Neural progenitor cell (in vitro differentiated cells): ENCODE measurements at regions not wholly inside any gene's neighbourhood (a gene's known extent, or its start where the extent isn't known, plus 50 kb on each side); places are given as distances from the start of the nearest gene placed in this dataset.

Experiments
- DNase-seq: peaks from one replicate; pipeline ENCODE4 v3.0.0-alpha.2; 2016; ENCODE audit warnings: low spot score
- H2AFZ ChIP-seq: fragments of 200-600 bp; sonication (generic); replicated peaks from 2 replicates; pipeline ENCODE4 v1.6.1; 2016; ENCODE audit warnings: antibody characterized with exemption
- H3F3A ChIP-seq: fragments of 200-600 bp; sonication (generic); 2 replicates; pipeline ENCODE4 v1.6.1; 2016; ENCODE audit warnings: antibody characterized with exemption, low read depth
- H3K27ac ChIP-seq: fragments of 200-600 bp; sonication (generic); 2 replicates; pipeline ENCODE4 v1.5.1; 2016; ENCODE audit warnings: mild to moderate bottlenecking
- H3K27me3 ChIP-seq: fragments of 200-600 bp; sonication (generic); 2 replicates; pipeline ENCODE4 v1.6.1; 2016; ENCODE audit warnings: mild to moderate bottlenecking, moderate library complexity
- H3K36me3 ChIP-seq: fragments of 200-600 bp; sonication (generic); 2 replicates; pipeline ENCODE4 v1.5.1; 2016
- H3K4me1 ChIP-seq: fragments of 200-600 bp; sonication (generic); 2 replicates; pipeline ENCODE4 v1.6.1; 2016; ENCODE audit warnings: mixed run types
- H3K4me2 ChIP-seq: fragments of 200-600 bp; sonication (generic); 2 replicates; pipeline ENCODE4 v1.6.1; 2016
- H3K4me3 ChIP-seq: fragments of 200-600 bp; sonication (generic); 2 replicates; pipeline ENCODE4 v1.5.1; 2016
- H3K79me2 ChIP-seq: fragments of 200-600 bp; sonication (generic); 2 replicates; pipeline ENCODE4 v1.6.1; 2016; ENCODE audit warnings: low read depth
- H3K9ac ChIP-seq: fragments of 200-600 bp; sonication (generic); 2 replicates; pipeline ENCODE4 v1.6.1; 2016
- H3K9me3 ChIP-seq: fragments of 200-600 bp; sonication (generic); 2 replicates; pipeline ENCODE4 v1.5.1; 2016; ENCODE audit warnings: low read depth
- H4K20me1 ChIP-seq: fragments of 200-600 bp; sonication (generic); 2 replicates; pipeline ENCODE4 v1.6.1; 2016; ENCODE audit warnings: low read depth
- H3K27ac Mint-ChIP-seq: 3 replicates; pipeline ENCODE4 v1.8.0; 2021; ENCODE audit warnings: mixed read lengths
- H3K27me3 Mint-ChIP-seq: 2 replicates; pipeline ENCODE4 v1.8.0; 2022; ENCODE audit warnings: low read depth, mild to moderate bottlenecking, inconsistent platforms, moderate library complexity, mixed read lengths; ENCODE audit not compliant: insufficient read depth
- H3K36me3 Mint-ChIP-seq: 3 replicates; pipeline ENCODE4 v1.8.0; 2021; ENCODE audit warnings: mixed read lengths
- H3K4me1 Mint-ChIP-seq: 3 replicates; pipeline ENCODE4 v1.8.0; 2021; ENCODE audit warnings: mixed read lengths
- H3K4me3 Mint-ChIP-seq: 3 replicates; pipeline ENCODE4 v1.8.0; 2021; ENCODE audit warnings: mild to moderate bottlenecking, moderate library complexity, mixed read lengths
- H3K9me3 Mint-ChIP-seq: 3 replicates; pipeline ENCODE4 v1.8.0; 2020; ENCODE audit warnings: mixed read lengths
- EZH2 ChIP-seq: fragments of 200-600 bp; sonication (generic); IDR thresholded peaks from 2 replicates; pipeline ENCODE4 v1.6.1; 2017; ENCODE audit warnings: antibody characterized with exemption, mild to moderate bottlenecking, moderate library complexity
- EZH2phosphoT487 ChIP-seq: fragments of 200-600 bp; sonication (generic); IDR thresholded peaks from 2 replicates; pipeline ENCODE4 v1.6.1; 2017; ENCODE audit warnings: antibody characterized with exemption
- TF ChIP-seq, protein P1 (sequence below): fragments of 200-600 bp; sonication (generic); IDR thresholded peaks from 2 replicates; pipeline ENCODE4 v1.5.1; 2017; ENCODE audit warnings: antibody characterized with exemption, mild to moderate bottlenecking

- Histone ChIP-seq H4K20me1 (no peaks in the 10 kb centered on the region), H3K9me3 (no peaks in the 10 kb centered on the region), H2AFZ (no peak overlapping the region), H3K79me2 (no peaks in the 10 kb centered on the region), H3F3A (no peaks in the 10 kb centered on the region), H3K27ac (no peak overlapping the region), H3K36me3 (no peaks in the 10 kb centered on the region), H3K4me2 (no peak overlapping the region), H3K4me3 (no peak overlapping the region), H3K4me1 (peaks cover 6% of the 10 kb centered on the region), H3K9ac (no peak overlapping the region), H3K27me3 (no peaks in the 10 kb centered on the region)
- Mint-ChIP-seq H3K4me3 (no peak overlapping the region), H3K27ac (no peak overlapping the region), H3K9me3 (no peaks in the 10 kb centered on the region), H3K27me3 (no peaks in the 10 kb centered on the region), H3K4me1 (peaks cover 21% of the 10 kb centered on the region), H3K36me3 (no peaks in the 10 kb centered on the region)
- DNase-seq = no peak
- TF ChIP-seq EZH2 = no peak
- TF ChIP-seq, protein P1, sequence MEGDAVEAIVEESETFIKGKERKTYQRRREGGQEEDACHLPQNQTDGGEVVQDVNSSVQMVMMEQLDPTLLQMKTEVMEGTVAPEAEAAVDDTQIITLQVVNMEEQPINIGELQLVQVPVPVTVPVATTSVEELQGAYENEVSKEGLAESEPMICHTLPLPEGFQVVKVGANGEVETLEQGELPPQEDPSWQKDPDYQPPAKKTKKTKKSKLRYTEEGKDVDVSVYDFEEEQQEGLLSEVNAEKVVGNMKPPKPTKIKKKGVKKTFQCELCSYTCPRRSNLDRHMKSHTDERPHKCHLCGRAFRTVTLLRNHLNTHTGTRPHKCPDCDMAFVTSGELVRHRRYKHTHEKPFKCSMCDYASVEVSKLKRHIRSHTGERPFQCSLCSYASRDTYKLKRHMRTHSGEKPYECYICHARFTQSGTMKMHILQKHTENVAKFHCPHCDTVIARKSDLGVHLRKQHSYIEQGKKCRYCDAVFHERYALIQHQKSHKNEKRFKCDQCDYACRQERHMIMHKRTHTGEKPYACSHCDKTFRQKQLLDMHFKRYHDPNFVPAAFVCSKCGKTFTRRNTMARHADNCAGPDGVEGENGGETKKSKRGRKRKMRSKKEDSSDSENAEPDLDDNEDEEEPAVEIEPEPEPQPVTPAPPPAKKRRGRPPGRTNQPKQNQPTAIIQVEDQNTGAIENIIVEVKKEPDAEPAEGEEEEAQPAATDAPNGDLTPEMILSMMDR = no peak
- no peak for TF ChIP-seq EZH2phosphoT487
These were observed 441.6 kb upstream of the FBXO33 start for GRCh38 chr14:39873791-39874190.

- Mint-ChIP-seq H3K36me3 (no peaks in the 10 kb centered on the region), H3K27ac (no peak overlapping the region), H3K4me3 (no peak overlapping the region), H3K4me1 (peaks cover 5% of the 10 kb centered on the region), H3K9me3 (no peaks in the 10 kb centered on the region), H3K27me3 (peaks cover 4% of the 10 kb centered on the region)
- Histone ChIP-seq H3K79me2 (no peaks in the 10 kb centered on the region), H3K4me2 (peak overlapping the region; percentile 22), H3K27me3 (no peaks in the 10 kb centered on the region), H3K9me3 (no peaks in the 10 kb centered on the region), H3K4me3 (no peak overlapping the region), H2AFZ (no peak overlapping the region), H3K36me3 (no peaks in the 10 kb centered on the region), H3K27ac (no peak overlapping the region), H3K9ac (no peak overlapping the region), H3K4me1 (peaks cover 10% of the 10 kb centered on the region), H4K20me1 (no peaks in the 10 kb centered on the region), H3F3A (no peaks in the 10 kb centered on the region)
- DNase-seq = no peak
- TF ChIP-seq EZH2phosphoT487 (no peak), EZH2 (no peak)
- TF ChIP-seq, protein P1 = no peak
These were observed 436.7 kb upstream of the FBXO33 start for GRCh38 chr14:39868949-39869348.

DNA sequence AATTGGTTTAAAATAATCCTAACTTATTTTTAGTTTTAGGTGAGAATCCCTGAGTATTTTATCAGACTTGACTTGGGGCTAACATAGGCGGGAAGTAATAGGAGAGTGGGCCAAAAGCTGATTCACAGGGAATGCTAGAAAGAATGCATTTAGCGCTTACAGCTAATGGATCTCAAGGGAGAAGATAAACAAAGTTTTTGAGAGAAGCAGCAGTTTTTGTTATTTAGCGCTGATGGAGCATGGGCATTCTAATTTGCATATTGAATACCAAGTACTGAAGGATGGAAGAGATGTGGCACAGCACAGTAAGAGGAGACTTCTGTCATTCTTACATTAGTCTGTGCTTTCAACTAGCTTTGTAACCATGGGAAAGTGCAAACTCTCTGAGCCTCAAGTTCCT, 436.0 kb upstream of the FBXO33 start:
- H3K36me3 ChIP-seq = no peaks in the 10 kb centered on the region
- H3K9me3 ChIP-seq = no peaks in the 10 kb centered on the region
- no peak overlapping the region for H3K4me3 ChIP-seq
- H3K9ac ChIP-seq = no peak overlapping the region
- H3K36me3 Mint-ChIP-seq = no peaks in the 10 kb centered on the region
- TF ChIP-seq, protein P1 = no peak
- TF ChIP-seq EZH2phosphoT487 (no peak), EZH2 (no peak)
- peaks cover 5% of the 10 kb centered on the region for H3K4me1 Mint-ChIP-seq
- no peaks in the 10 kb centered on the region for H3K27me3 ChIP-seq
- H3F3A ChIP-seq = no peaks in the 10 kb centered on the region
- H3K4me1 ChIP-seq = peaks cover 10% of the 10 kb centered on the region
- no peak overlapping the region for H3K27ac Mint-ChIP-seq
- H3K4me3 Mint-ChIP-seq = no peak overlapping the region
- H3K4me2 ChIP-seq = peak overlapping the region; percentile 22
- no peaks in the 10 kb centered on the region for H3K9me3 Mint-ChIP-seq
- no peak overlapping the region for H3K27ac ChIP-seq
- no peaks in the 10 kb centered on the region for H3K79me2 ChIP-seq
- peak overlapping the region; percentile 26 for H2AFZ ChIP-seq
- DNase-seq = no peak
- H4K20me1 ChIP-seq = no peaks in the 10 kb centered on the region
- H3K27me3 Mint-ChIP-seq = peaks cover 4% of the 10 kb centered on the region
